ENCODE measurements at regions not wholly inside any gene's neighbourhood (a gene's known extent, or its start where the extent isn't known, plus 50 kb on each side); places are given as distances from the start of the nearest gene placed in this dataset.

DNA sequence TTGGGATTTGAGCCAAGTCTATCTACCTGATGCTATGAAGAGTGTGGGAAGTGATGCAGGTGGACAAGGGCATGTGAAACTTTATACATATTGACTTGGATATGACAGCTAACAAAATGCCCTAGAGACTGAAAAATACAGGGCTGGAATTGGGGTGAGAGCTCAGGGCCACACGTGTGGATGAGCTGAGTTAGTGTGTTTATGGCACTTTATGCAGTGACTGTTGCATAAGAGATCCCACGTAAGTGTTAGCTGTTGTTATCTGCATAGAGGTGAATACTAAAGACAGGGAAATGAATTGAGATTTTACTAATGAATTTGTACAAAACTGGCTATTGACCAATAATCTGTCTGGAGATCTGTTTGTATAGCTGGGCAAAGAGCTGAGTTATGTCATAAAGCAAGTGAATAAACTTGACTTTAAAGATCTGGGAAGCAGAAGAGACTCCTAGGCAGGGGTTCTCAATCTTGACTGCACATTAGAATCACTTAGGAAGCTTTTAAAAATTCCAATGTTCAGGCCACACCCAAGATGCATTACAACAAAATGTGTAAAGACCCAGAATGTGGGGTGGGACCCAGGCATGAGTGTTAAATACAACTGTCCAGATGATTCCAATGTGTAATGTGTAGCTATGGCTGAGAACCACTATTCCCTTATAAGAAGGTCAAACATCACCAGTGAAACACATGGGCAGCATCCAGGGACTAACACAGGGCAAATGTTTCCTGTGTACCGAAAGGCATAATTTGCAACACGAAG is 74.2 kb upstream of the STK17B start:
- 50 to 77% methylated on average over 1 to 4 of the region's 4 CpGs for WGBS, 2 donors (ENCODE audit: low coverage in 1 of 2)
- no peak overlapping the region for H3K4me3 ChIP-seq
- TF ChIP-seq POLR2AphosphoS5 (IDR thresholded peaks at IDR 0.05): no peak
- TF ChIP-seq, protein P1, sequence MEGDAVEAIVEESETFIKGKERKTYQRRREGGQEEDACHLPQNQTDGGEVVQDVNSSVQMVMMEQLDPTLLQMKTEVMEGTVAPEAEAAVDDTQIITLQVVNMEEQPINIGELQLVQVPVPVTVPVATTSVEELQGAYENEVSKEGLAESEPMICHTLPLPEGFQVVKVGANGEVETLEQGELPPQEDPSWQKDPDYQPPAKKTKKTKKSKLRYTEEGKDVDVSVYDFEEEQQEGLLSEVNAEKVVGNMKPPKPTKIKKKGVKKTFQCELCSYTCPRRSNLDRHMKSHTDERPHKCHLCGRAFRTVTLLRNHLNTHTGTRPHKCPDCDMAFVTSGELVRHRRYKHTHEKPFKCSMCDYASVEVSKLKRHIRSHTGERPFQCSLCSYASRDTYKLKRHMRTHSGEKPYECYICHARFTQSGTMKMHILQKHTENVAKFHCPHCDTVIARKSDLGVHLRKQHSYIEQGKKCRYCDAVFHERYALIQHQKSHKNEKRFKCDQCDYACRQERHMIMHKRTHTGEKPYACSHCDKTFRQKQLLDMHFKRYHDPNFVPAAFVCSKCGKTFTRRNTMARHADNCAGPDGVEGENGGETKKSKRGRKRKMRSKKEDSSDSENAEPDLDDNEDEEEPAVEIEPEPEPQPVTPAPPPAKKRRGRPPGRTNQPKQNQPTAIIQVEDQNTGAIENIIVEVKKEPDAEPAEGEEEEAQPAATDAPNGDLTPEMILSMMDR (IDR thresholded peaks at IDR 0.05): no peak
- TF ChIP-seq POLR2A (IDR thresholded peaks at IDR 0.05): no peak
- no peak for TF ChIP-seq EP300 (IDR thresholded peaks at IDR 0.05; ENCODE audit: low read depth)
- peaks cover 0 to 37% (median 13%) of the 10 kb centered on the region in 4 donors for H3K4me1 ChIP-seq
- H3K27ac ChIP-seq: no peak overlapping the region
- no peaks in the 10 kb centered on the region for H3K9me3 ChIP-seq
- in situ Hi-C loops (cut with MboI; ENCODE audit: low pct_ligation_motif_present in 1 of 4, low pct_unique_long_range_greater_than_20kb in 1 of 4, low sequenced_read_pairs in 3 of 4): no loop called here
- intact Hi-C loops (cut with DNase I; ENCODE audit: low total_unique reads): no loop called here
- H3K36me3 ChIP-seq: no peaks in the 10 kb centered on the region
- no peaks in the 10 kb centered on the region for H3K27me3 ChIP-seq
- DNase-seq: no peak

DNA sequence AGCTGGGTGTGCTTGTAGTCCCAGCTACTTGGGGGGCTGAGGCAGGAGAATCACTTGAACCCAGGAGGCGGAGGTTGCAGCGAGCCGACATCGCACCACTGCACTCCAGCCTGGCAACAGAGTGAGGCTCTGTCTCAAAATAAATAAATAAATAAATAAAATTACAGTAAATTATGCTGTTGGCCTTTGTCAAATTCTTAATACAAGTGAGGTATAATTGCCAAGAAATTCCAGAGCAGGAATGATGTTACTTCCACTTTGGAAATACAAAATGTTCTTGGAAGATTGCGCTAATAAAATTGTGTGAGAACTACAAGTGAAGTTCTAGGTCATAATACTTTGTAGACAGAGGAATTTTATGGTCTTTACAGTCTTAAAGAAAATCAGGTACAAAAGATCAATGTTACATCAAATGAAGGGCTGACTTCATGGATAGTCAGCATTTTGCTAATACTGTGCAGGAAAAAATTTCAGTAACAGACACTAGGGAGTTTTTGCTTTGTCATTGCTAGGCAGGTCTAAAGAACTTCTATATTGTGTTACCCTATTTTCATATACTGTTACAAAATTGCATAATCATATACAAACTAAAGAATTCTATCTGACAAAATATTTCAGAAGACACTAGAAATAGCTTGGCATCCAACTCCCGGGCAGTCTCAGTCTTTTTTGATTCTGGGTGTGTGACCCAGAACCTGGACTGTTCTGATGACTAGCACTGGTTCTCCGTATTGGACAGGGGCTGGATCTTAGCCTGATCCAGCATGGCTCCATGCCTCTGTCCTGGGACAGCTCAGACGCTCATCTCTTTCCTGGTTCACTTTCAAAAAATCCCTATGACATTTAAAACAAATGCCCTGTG is 76.0 kb upstream of the STK17B start:
- 82 to 90% methylated on average over 1 to 8 of the region's 8 CpGs for WGBS, 2 donors (ENCODE audit: low coverage in 1 of 2)
- intact Hi-C loops (cut with DNase I; ENCODE audit: low total_unique reads): no loop called here
- peaks cover 0 to 30% (median 13%) of the 10 kb centered on the region in 4 donors for H3K4me1 ChIP-seq
- no peaks in the 10 kb centered on the region for H3K36me3 ChIP-seq
- no peak overlapping the region for H3K4me3 ChIP-seq
- H3K27ac ChIP-seq: peak overlapping the region in 1 of 4 donors; percentile 37
- TF ChIP-seq, protein P1 (IDR thresholded peaks at IDR 0.05): no peak
- TF ChIP-seq POLR2AphosphoS5 (IDR thresholded peaks at IDR 0.05): peak in 1 of 3 donors; percentile 13
- no peak for DNase-seq
- no peaks in the 10 kb centered on the region for H3K9me3 ChIP-seq
- in situ Hi-C loops (cut with MboI; ENCODE audit: low pct_ligation_motif_present in 1 of 4, low pct_unique_long_range_greater_than_20kb in 1 of 4, low sequenced_read_pairs in 3 of 4): no loop called here
- H3K27me3 ChIP-seq: no peaks in the 10 kb centered on the region

DNA sequence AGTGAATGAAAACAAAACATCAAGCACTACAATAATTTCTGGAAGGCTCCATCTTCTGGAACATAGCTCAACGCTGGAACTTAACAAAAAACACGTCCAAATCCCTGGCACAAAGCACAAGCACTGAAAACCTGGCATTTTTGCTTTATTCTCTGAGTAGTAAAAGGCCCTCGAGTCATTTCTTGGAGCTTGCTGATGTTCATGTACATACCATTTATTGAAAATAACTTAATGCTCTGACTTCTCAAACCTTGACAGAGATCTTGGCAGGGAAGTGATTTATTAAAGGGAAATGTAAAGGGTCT is 76.5 kb upstream of the STK17B start:
- intact Hi-C loops (cut with DNase I; ENCODE audit: low total_unique reads): no loop called here
- TF ChIP-seq EP300 (IDR thresholded peaks at IDR 0.05; ENCODE audit: low read depth): no peak
- TF ChIP-seq, protein P1 (IDR thresholded peaks at IDR 0.05): no peak
- Histone ChIP-seq H3K4me1 (peaks cover 0 to 30% (median 13%) of the 10 kb centered on the region in 4 donors), H3K4me3 (no peak overlapping the region), H3K27me3 (no peaks in the 10 kb centered on the region), H3K9me3 (no peaks in the 10 kb centered on the region), H3K36me3 (no peaks in the 10 kb centered on the region), H3K27ac (peak overlapping the region in 1 of 4 donors; percentile 37)
- WGBS, 2 donors (ENCODE audit: low coverage in 1 of 2): 68 to 84% methylated on average over 3 of the region's 3 CpGs
- in situ Hi-C loops (cut with MboI; ENCODE audit: low pct_ligation_motif_present in 1 of 4, low pct_unique_long_range_greater_than_20kb in 1 of 4, low sequenced_read_pairs in 3 of 4): no loop called here
- DNase-seq: no peak

DNA sequence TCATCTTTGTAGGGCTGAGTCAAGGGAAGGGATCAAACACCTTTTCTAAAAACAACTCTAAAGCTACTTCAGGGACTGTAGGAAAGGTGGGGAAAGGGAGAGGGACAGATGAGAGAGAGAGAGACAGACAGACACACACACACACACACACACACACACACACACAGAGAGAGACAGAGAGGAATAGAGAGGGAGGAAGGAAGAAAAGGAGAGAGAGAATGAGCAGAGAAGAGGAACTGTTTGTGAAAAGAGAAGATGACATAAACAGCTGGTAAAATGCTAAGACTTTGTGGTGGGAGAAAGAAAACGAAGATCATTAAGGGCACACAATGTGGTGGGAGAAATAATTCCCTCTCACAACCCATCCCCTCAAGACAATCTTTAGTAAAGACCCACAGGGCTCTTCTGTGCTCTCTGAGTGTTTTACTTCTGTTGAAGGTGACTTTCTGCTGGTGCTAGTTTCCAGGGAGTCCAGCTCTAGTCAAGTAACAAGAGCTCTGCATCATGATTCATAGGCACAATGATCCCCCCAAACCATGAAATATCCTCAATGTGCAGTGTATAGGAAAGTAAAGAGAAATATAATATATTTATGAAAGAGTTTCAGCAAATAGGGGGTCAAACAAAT is 77.2 kb upstream of the STK17B start:
- TF ChIP-seq POLR2AphosphoS5 (IDR thresholded peaks at IDR 0.05): no peak
- no peak for TF ChIP-seq EP300 (IDR thresholded peaks at IDR 0.05; ENCODE audit: low read depth)
- TF ChIP-seq, protein P1 (IDR thresholded peaks at IDR 0.05): no peak
- no peak for TF ChIP-seq POLR2A (IDR thresholded peaks at IDR 0.05)
- Histone ChIP-seq H3K27me3 (no peaks in the 10 kb centered on the region), H3K4me1 (peaks cover 0 to 30% (median 13%) of the 10 kb centered on the region in 4 donors), H3K4me3 (no peak overlapping the region), H3K36me3 (no peaks in the 10 kb centered on the region), H3K9me3 (no peaks in the 10 kb centered on the region), H3K27ac (peak overlapping the region in 1 of 4 donors; percentile 37)
- no peak for DNase-seq
- intact Hi-C loops (cut with DNase I; ENCODE audit: low total_unique reads) (no loop called here), in situ Hi-C loops (cut with MboI; ENCODE audit: low pct_ligation_motif_present in 1 of 4, low pct_unique_long_range_greater_than_20kb in 1 of 4, low sequenced_read_pairs in 3 of 4) (no loop called here)
- 50 to 66% methylated on average over 1 of the region's 1 CpG for WGBS, 2 donors (ENCODE audit: low coverage in 1 of 2)

Measured in transverse colon (tissue), 4 donors.